GM19467 (cell line): ENCODE measurements at regions not wholly inside any gene's neighbourhood (a gene's known extent, or its start where the extent isn't known, plus 50 kb on each side); places are given as distances from the start of the nearest gene placed in this dataset.

Source experiments
- ATAC-seq: cut with Tn5 transposase; IDR thresholded peaks from one replicate; pipeline ENCODE4 v1.9.1; 2021; ENCODE audit warnings: mild to moderate bottlenecking, moderate library complexity; ENCODE audit not compliant: unreplicated experiment

DNA sequence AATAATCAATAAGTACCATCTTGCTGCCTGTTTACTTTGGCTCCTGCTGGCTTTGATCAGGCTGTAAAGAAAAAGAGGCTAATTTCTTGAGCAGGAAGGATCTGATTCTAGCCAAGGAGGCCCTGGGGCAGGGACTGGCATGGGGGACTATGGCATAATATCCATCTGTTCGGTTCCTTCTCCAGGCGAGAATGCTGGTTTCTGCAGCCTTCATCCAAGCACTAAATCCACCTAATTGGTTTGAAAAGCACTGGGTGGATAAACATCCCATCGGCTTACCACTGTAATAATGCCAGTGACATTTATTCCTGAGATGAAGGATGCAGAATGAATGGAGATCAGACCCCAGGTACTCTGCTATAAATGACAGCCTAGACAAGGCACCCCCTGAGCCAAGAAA, 180.0 kb upstream of the ASIC2 start:
- no peak for ATAC-seq

DNA sequence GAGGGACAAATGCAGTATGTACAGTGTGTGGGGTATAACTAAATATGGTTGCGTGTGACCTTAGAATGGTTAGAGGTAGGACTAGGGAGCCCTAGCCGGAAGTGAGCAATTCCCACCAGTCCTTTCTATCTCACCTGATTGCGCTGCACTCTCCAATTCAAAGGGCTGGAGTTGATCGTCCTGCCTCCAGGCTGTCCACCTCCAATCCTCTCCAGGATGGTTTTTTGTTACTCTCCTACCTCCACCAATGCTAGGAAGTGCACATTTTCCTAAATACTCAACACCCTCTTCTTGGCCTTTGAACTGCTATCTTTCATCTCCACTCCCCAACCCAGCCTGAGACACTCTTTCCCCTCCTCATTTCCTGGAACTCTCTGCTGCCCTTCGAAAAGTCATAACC, 181.7 kb upstream of the ASIC2 start:
- no peak for ATAC-seq

DNA sequence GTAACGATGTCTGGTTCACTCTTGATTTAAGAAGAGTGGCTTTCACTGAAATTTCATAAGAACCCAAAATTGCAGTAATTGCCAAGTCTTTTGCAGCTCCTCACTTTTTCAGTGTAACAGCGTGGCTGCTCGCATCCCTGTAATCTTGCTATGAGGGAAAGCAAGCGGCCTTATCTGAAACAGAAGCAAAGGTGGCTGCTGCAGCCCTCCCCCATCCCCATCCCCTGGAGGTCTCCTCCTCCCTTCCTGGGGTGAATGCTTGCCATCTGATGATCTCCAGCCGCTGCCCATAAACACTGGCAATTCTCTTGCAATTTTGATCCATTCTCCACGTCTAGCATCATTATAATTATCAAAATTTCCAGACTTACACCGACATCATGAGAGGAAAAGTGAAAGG, 182.5 kb upstream of the ASIC2 start:
- ATAC-seq: no peak

DNA sequence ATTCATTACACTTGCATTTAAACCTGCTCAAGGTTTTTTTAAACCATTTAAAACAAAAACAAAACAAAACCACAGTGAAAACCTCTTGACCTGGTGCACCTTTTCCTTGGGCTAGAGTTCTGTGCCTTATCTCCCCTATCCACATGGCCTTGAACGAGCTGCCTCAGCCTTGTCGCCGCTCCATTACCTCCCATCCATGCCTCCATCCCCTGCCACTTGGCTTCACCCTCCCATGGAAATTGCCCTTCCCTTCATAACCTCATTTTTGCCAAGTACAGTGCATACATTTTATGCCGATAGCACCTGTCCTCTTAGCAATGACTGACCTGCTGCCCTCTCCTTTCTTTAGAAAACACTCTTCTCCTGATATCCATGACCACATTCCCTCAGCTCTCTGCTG, 188.6 kb upstream of the ASIC2 start:
- ATAC-seq: no peak

DNA sequence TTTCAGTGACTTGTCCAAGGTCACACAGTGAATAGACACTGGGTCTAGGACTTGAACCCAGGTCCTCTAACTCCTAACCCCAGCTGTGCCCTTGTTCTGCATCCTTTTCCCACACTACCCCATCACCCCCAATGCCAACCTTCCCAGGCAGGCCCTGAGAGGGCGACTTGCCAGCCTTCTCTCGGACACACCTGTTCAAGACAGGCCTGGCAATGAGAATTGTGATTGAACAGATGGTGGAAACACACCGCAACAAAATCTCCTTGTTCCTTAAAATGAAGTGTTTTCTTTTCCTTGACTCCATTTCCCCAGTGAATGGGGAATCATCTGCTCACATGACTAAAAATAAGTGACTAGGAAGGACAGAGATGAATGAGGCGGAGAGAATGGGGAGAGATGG, 189.5 kb upstream of the ASIC2 start:
- ATAC-seq: no peak

DNA sequence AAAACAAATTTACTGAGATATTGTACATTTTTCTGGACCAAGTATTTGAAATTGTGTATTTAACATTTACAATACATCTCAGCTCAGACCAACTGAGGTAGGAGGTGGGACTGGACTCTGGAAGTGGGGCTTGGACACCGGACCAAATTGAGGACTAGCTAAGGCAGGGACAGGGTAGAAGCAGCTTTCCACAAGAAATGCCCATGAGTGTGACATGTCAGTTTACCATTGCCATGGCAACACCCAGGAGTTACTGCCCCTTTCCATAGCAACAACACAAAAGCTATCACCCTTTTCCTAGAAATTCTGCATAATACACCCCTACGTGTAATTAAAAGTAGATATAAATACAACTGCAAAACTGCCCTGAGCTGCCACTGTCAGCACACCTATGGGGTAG, 191.5 kb upstream of the ASIC2 start:
- ATAC-seq: no peak

DNA sequence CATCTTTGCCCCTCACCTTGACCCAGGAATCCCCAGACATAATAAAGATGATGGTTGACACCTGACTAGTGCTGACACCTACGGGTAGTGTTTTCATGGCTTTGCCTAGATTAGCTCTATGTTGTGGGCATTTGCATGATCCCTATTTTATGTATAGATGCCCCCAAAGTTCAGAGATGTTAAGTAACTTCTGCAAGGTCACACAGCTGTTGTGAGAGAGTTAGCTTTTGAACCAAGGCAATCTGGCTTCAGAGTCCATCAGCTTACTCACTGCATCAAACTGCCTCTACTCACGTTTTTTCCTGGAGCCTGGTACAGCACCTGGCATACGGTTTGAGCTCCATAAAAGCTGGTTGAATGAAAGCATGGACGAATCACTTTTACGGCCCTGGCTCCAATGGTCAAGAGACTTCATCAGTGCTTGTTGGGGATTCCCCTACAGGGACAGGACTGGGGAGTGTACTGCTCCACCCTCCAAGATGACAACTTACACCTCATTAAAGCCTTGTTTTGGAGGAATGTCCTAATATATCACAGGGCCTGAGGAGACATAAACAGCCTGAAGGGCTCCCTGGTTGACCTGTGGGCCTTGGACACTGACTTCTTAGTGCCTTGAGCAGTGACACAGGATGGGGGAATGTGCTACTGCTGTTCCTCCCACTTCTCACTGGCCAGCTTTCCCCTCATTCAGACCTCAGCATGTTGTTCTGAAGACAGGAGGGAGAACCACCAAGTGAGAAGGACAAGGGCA, 193.2 kb upstream of the ASIC2 start:
- ATAC-seq: no peak

DNA sequence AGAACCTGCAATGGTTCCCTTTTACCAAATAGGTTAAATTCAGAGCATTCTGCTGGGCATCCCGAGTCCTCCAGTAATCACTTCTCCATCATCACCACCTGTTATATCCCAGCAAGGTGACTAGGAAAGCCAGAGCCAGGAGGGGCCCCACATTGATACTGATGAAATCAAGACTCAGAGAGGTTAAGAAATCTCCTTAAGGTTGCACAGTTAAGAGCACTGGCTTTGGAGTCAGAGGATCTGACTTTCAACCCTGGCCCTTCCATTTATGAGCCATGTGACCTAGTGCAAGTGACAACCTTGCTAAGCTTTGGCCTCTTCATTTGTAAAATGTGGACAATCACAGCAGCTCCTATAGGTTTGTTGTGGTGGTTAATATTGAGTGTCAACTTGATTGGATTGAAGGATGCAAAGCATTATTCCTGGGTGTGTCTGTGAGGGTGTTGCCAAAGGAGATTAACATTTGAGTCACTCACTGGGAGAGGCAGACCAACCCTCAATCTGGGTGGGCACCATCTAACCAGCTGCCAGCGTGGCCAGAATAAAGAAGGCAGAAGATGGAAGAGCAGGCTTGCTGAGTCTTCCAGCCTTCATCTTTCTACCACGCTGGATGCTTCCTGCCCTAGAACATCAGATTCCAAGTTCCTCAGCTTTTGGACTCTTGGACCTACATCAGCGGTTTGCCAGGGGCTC, 194.2 kb upstream of the ASIC2 start:
- no peak for ATAC-seq

DNA sequence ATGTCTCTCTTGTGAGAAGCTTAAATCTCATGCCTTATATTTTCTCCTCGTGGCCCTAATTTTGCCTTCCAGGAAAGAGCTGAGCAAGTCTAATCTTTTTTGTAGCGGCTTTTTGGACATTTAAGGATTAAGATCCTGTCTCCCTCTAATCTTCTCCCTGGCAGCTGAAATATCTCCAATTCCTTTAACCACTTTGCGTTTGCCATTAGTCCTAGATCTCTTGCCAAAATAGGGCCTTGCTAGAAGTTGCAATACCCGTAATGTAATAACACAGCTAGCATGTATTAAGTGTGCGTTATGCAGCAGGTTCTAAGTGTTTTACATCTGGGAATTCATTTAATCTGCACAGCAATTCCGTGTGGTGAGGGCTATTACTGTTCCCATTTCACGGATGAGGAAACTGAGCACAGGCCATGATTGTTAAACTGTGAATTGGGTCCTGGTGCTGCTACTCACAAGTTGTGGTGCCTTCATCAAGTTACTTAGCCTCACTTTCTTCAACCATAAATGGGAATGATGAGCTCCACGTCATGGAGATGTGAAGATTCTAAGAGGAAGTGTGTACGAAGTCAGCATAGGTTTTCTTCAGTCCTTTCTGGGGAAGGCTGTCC, 198.9 kb upstream of the ASIC2 start:
- no peak for ATAC-seq

DNA sequence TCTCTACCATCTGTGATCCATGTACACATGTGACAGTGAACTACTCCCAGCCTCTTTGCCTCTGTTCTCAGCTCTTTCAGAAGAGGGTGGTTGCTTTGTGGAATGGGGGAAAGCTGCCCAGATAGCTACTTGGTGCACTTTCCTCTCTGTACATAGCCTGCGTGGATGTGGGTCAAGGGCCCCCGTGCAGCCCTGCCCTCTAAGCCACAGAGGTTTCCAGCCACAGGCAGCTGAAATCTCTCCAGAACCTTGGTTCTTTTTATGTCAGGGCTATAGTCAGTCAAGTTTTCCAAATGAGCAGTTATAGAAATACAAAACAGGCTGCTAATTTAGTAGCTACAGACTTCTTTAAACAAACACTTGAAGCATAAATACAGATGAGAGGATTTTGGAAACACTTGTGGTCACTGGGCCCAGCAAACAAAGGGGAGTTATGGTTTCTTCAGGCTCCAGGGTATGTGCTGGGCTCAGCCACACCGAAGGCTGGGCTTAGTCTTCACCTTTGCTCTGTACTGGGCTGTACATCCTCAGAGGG, 199.7 kb upstream of the ASIC2 start:
- ATAC-seq: no peak

DNA sequence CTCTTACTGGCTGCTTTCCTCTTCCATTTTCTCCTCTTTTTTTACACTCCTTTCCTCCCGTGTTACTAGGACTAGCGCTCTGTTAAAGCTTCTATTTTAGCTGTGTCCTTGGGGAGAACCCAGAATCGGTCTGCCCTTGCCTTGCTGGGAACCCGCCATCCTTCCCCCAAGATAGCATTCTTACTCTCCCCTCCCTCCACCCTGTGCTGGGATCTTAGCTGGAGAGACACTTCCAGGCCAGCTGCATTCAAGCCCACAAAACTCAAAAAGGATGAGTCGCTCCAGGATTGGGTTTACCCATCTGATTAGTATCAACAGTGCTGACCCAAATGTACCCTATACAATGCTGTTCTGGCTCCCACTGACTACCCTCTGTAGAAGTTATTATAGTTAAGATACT, 200.5 kb upstream of the ASIC2 start:
- no peak for ATAC-seq

DNA sequence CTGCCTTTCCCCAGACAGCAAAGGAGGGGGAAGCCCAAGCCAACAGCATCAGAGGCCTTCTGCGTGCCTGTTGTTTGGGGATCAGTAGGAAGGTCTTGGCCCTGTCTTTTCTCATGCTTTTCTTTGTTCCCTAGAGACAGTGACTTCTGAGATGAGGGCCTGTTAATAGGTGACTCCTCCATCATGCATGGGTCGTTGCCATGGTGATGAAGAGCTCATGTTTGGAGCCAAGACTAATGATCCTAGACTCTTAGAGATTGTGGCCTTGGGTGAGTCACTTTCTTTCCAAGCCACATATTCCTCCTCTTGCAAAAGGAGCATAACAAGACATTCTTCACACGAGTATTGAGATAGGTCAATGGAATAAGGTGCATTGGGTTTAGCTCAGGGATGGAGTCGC, 201.1 kb upstream of the ASIC2 start:
- no peak for ATAC-seq

DNA sequence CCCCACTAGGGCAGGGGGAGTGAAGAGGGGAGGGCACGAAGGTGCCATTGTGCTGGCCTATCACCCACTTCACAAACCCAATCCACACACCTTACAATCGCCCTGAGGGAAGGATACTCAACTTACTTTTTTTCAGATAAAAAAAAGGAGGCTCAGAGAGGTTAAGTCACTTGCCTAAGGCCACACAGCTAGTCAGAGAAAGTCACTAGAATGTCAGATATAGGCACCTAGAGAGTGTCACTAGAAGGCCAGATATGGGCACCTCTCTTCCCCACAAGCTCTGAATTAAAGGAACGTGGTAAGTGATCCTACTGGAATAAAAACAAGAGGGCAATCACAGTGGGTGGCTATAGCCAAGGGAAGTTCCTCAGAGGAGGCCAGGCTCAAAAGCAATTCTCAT, 204.5 kb upstream of the ASIC2 start:
- no peak for ATAC-seq

DNA sequence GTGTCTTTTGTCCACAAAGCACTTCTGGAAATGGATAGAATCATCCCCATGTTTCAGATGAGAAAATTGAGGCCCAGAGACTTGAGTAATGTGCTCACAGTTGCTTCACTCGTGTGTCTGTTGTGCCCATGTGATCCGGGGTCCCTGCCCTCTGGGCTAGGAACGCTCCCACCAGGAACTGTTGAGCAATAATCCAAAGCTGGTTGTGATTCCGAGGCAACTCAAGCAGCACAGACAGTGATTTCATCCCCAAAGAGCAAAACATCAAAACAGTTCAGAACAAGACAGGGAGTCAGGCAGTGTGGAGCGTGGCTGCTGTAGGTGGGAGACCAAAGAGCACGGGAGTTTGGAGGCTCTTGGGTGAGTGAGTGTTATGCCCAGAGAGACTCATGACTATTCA, 205.0 kb upstream of the ASIC2 start:
- ATAC-seq: no peak

DNA sequence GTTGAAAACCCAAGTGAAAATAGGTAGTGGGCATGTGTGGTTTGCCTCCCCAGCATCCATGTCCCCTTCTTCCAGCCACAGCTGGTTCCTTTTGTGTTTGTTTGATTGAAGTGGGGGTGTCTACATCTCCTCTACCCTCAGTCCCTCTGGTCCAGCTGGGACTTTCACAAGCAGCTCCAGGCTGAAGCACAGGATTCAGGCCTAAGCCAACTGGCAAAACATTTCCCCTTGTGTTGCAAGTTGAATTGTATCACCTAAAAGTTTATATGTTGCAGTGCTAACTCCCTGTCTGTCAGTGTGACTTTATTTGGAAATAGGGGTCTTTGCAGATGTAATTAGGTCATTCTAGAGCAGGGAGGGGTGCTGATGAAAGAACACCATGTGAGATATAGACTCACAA, 205.9 kb upstream of the ASIC2 start:
- ATAC-seq: no peak

DNA sequence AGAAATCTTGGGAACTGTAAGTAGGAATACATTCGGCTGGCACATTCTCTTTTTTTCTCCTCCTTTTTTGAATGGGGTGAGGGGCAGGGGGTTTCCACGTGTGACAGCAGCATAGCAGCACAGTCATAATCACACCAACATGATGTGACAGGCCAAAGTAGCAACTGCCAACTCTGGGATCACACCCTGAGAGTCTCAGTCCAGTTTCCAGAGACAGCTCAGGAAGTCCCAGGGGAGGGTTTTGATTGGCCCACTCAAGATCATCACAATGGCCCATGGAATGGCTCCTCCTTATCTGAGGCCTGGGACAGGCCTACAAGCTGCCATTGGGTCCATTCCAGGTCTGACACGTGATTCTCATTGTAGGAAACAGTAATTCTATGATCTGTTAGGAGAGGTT, 207.1 kb upstream of the ASIC2 start:
- no peak for ATAC-seq

DNA sequence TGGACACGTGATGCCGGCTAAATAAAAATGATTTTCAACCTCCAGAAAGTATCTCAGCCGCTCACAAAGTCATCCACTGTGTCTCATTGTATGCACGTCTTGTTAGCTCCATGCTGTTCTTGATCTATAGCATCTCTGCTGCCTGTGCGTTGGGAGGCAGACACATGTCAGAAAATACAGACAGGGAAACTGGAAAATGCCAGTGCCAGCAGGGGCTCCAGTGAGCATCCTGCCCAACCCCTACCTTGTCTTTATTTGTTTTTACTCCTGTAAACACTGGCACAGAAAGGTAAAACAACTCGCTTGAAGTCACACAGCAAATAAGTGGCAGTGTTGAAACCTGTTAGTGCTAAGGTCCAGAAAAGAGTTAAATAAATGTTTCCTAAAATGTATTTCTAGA, 208.1 kb upstream of the ASIC2 start:
- ATAC-seq: no peak

DNA sequence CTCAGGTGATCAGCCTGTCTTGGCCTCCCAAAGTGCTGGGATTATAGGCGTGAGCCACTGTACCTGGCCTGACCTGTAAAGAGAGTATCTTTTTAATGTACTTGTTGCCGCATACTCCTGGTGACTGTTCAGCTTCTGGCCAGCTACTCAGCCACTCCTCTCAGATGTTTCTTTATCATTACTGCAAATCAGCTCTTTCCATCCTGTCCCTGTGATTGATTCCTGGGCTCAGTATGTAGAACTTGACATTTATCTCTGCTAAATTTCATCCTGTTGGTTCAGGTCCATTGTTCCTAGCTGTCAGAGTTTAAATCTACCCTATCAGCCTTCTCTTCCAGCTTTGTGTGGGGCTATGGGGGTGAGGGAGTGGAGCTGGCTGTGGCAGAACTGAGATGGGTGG, 211.5 kb upstream of the ASIC2 start:
- ATAC-seq: no peak

DNA sequence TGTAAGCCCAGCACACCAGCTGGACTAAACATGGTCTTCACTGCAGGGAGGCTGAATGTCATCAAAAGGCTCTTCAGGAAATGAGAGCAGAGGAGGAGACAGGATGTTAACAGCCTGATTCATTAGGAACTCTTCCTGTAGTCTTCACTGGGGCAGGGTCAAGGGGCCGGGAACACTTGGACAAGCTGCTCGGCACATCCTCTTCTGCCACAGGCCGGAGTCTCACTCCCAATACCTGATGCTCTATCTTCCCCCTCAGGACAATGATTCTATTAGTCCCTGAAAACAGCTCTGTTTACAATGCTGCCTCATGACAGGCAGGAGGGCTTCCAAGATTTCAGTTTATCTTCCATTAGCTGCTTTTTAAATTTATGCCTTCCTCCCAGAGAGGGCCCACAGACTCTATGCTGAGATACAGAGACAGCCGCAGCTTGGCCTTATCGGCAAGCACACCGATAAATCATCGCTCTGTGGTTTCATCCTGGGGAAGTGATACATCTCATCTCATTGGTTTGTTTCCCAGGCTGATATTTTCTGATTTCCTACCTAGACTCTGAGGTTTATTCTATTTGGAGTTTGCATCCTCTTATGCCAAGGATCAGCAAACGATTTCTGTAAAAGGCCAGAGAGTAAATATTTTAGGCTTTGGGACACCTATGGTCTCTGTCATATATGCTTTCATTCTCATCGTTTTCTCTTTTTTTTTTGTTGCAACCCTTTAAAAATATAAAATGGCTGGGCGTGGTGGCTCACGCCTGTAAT, 214.0 kb upstream of the ASIC2 start:
- no peak for ATAC-seq

DNA sequence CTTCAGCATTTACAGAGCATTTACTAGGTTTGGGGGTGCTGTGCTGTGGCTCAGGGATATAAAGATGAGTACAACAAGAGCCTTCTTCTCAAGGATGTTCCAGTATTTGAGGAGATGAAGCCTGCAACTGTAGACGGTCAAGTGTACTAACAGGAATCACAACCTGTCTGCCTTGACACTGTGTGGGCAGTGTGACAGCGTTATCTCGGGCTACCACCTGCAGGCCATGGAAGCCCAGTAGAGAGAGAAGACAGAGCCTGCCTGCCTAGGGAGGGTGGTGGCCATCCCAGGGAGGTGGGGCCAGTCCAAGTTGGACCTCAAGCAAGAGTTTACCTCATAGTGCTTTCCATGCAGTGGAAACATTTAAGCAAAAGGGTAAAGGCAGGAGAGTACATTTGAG, 215.1 kb upstream of the ASIC2 start:
- no peak for ATAC-seq

DNA sequence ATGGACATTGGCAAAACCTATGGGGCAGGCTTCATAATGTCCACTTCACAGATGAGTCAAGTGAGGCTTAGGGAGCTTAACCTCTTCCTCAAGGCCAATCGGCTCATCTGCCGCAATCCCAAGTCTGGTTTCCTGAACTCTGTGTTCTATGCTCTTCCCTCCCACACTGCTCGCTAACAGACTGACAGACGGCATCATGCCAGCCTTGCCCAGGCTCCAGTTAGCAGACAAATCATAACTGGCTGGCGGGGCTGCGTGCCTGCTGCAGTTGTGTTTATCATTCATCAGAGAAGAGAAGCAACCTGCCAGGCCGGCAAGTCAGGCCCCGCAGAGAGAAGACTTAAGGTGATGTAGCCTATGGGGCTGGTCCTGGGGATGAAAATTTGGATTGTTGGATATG, 216.2 kb upstream of the ASIC2 start:
- no peak for ATAC-seq
